CD4-positive, alpha-beta T cell (primary cell): ENCODE measurements at regions not wholly inside any gene's neighbourhood (a gene's known extent, or its start where the extent isn't known, plus 50 kb on each side); places are given as distances from the start of the nearest gene placed in this dataset.

Experiments used
- ATAC-seq: fragments of 200-7000 bp; cut with Tn5 transposase; one replicate; pipeline ENCODE4 v1.10.0; 2022; ENCODE audit warnings: mild to moderate bottlenecking; ENCODE audit not compliant: poor library complexity
- CTCF ChIA-PET: fragments of 350-600 bp; sonication (Branson Sonifier 250); formaldehyde crosslinking; loops from one replicate; lab custom pipeline; 2021; ENCODE audit warnings: antibody characterized with exemption, inconsistent platforms; lab: Charles Lee
- POLR2A ChIA-PET: fragments of 350-600 bp; sonication (Branson Sonifier 250); formaldehyde crosslinking; loops from one replicate; lab custom pipeline; 2021; ENCODE audit warnings: antibody characterized with exemption, inconsistent platforms; lab: Charles Lee
- DNase-seq, 14 experiments: peaks; one replicate each; pipeline ENCODE4 v3.0.0-alpha.2; 2013 to 2020; ENCODE audit warnings: mixed read lengths in 2 of 14
- H3K27ac ChIP-seq, 2 donors: one replicate each; pipeline versions ENCODE4 v1.5.1 to v1.7.0; 2013; ENCODE audit warnings: low read length in 2 of 2, low read depth in 1 of 2, mild to moderate bottlenecking in 1 of 2
- H3K27me3 ChIP-seq, 2 experiments: 1 replicate in 1 of 2; 2 replicates in 1 of 2; pipeline versions ENCODE4 v1.6.1 to v1.7.0; 2013; ENCODE audit warnings: low read length in 2 of 2, control low read depth in 1 of 2, mild to moderate bottlenecking in 1 of 2, moderate library complexity in 1 of 2; ENCODE audit not compliant: insufficient read depth in 2 of 2, control insufficient read depth in 1 of 2
- H3K36me3 ChIP-seq: one replicate; pipeline ENCODE4 v1.6.1; 2013; ENCODE audit warnings: low read length, control low read depth; ENCODE audit not compliant: insufficient read depth
- H3K4me1 ChIP-seq: one replicate; pipeline ENCODE4 v1.6.1; 2013; ENCODE audit warnings: low read length, control low read depth; ENCODE audit not compliant: insufficient read depth
- H3K4me3 ChIP-seq: one replicate; pipeline ENCODE4 v1.5.1; 2013; ENCODE audit warnings: mild to moderate bottlenecking, low read length, moderate library complexity
- H3K9me3 ChIP-seq, 2 experiments: 1 replicate in 1 of 2; 2 replicates in 1 of 2; pipeline versions ENCODE4 v1.6.1 to v1.7.0; 2013; ENCODE audit warnings: low read length in 2 of 2, mild to moderate bottlenecking in 2 of 2, control low read depth in 1 of 2, moderate library complexity in 1 of 2; ENCODE audit not compliant: control insufficient read depth in 1 of 2, insufficient read depth in 1 of 2
- H3K27ac Mint-ChIP-seq: one replicate; pipeline ENCODE4 v1.8.0; 2020; ENCODE audit warnings: mixed read lengths
- H3K27me3 Mint-ChIP-seq: one replicate; pipeline ENCODE4 v1.8.0; 2021; ENCODE audit warnings: mixed read lengths
- H3K36me3 Mint-ChIP-seq: one replicate; pipeline ENCODE4 v1.8.0; 2021; ENCODE audit warnings: low read depth, mixed read lengths
- H3K4me1 Mint-ChIP-seq: one replicate; pipeline ENCODE4 v1.8.0; 2021; ENCODE audit warnings: low read depth, mixed read lengths
- H3K4me3 Mint-ChIP-seq: one replicate; pipeline ENCODE4 v1.8.0; 2020; ENCODE audit warnings: mild to moderate bottlenecking, mixed read lengths
- H3K9me3 Mint-ChIP-seq: one replicate; pipeline ENCODE4 v1.8.0; 2020; ENCODE audit warnings: mixed read lengths
- CTCF ChIP-seq: fragments of 200-600 bp; IDR thresholded peaks from one replicate; pipeline ENCODE4 v1.8.0; 2022; ENCODE audit warnings: antibody characterized with exemption, mild to moderate bottlenecking
- intact Hi-C, 2 experiments: fragments of 100-400 bp; cut with DNase I in 1 of 2; cut with micrococcal nuclease in 1 of 2; formaldehyde crosslinking; loops; one replicate each; pipeline versions ENCODE4 v1.15.1 to v1.9.0; 2023 to 2025; cut with DNase I, micrococcal nuclease

- H3K27me3 Mint-ChIP-seq: no peaks in the 10 kb centered on the region
- Histone ChIP-seq H3K36me3 (no peaks in the 10 kb centered on the region), H3K9me3 (peaks cover 0 to 10% of the 10 kb centered on the region in 2 experiments), H3K4me3 (no peak overlapping the region), H3K27me3 (no peaks in the 10 kb centered on the region), H3K4me1 (no peaks in the 10 kb centered on the region), H3K27ac (no peak overlapping the region)
- H3K27ac Mint-ChIP-seq: no peak overlapping the region
- H3K4me1 Mint-ChIP-seq: no peaks in the 10 kb centered on the region
- DNase-seq: peak in 1 of 14 experiments; percentile 4
- ATAC-seq: no peak
- CTCF ChIA-PET: no interaction called here
- TF ChIP-seq CTCF: no peak
- H3K9me3 Mint-ChIP-seq: peaks cover 4% of the 10 kb centered on the region
- POLR2A ChIA-PET: no interaction called here
- no peak overlapping the region for H3K4me3 Mint-ChIP-seq
- intact Hi-C loops: no loop called here
- H3K36me3 Mint-ChIP-seq: no peaks in the 10 kb centered on the region
These were observed 1141.8 kb downstream of the SLITRK1 start for GRCh38 chr13:82740442-82740841.

GRCh38 chr13:82739881-82740280, 1142.4 kb downstream of the SLITRK1 start:
- no peaks in the 10 kb centered on the region for H3K4me1 Mint-ChIP-seq
- no peak overlapping the region for H3K27ac ChIP-seq
- H3K36me3 ChIP-seq: no peaks in the 10 kb centered on the region
- H3K9me3 Mint-ChIP-seq: peaks cover 4% of the 10 kb centered on the region
- H3K9me3 ChIP-seq: peaks cover 0 to 10% of the 10 kb centered on the region in 2 experiments
- TF ChIP-seq CTCF: no peak
- H3K4me1 ChIP-seq: no peaks in the 10 kb centered on the region
- H3K4me3 Mint-ChIP-seq: no peak overlapping the region
- H3K4me3 ChIP-seq: no peak overlapping the region
- H3K27me3 ChIP-seq: no peaks in the 10 kb centered on the region
- no peak for DNase-seq
- ChIA-PET POLR2A (no interaction called here), CTCF (no interaction called here)
- H3K27ac Mint-ChIP-seq: no peak overlapping the region
- intact Hi-C loops: no loop called here
- no peak for ATAC-seq
- no peaks in the 10 kb centered on the region for H3K36me3 Mint-ChIP-seq
- no peaks in the 10 kb centered on the region for H3K27me3 Mint-ChIP-seq

- ATAC-seq: no peak
- H3K9me3 ChIP-seq: no peaks in the 10 kb centered on the region
- Mint-ChIP-seq H3K27me3 (no peaks in the 10 kb centered on the region), H3K4me1 (no peaks in the 10 kb centered on the region), H3K27ac (no peak overlapping the region), H3K36me3 (no peaks in the 10 kb centered on the region), H3K9me3 (no peaks in the 10 kb centered on the region), H3K4me3 (no peak overlapping the region)
- ChIA-PET POLR2A (no interaction called here), CTCF (no interaction called here)
- TF ChIP-seq CTCF: no peak
- intact Hi-C loops: no loop called here
- H3K27ac ChIP-seq: no peak overlapping the region
- no peaks in the 10 kb centered on the region for H3K4me1 ChIP-seq
- no peaks in the 10 kb centered on the region for H3K36me3 ChIP-seq
- no peak for DNase-seq
- H3K27me3 ChIP-seq: no peaks in the 10 kb centered on the region
- H3K4me3 ChIP-seq: no peak overlapping the region
These were observed 1152.9 kb downstream of the SLITRK1 start for GRCh38 chr13:82729401-82729800.
